ENCODE measurements at regions not wholly inside any gene's neighbourhood (a gene's known extent, or its start where the extent isn't known, plus 50 kb on each side); places are given as distances from the start of the nearest gene placed in this dataset.

GRCh38 chr1:185480545-185480944 lies 163.5 kb upstream of the IVNS1ABP start:
- no peak for TF ChIP-seq CTCF (IDR thresholded peaks at IDR 0.05; ENCODE audit: insufficient read depth, low read depth, low read length)
- DNase-seq (ENCODE audit: low read depth), result no peak
- H3K27me3 ChIP-seq (ENCODE audit: control insufficient read depth, insufficient read depth, low read length), result no peaks in the 10 kb centered on the region
- H3K36me3 ChIP-seq (ENCODE audit: control insufficient read depth, insufficient read depth, low read length), result no peaks in the 10 kb centered on the region
- CTCF ChIA-PET, result no interaction called here
- H3K4me3 ChIP-seq (ENCODE audit: low read depth, low read length), result no peak overlapping the region
- POLR2A ChIA-PET, result no interaction called here

GRCh38 chr1:185479796-185480195 lies 162.8 kb upstream of the IVNS1ABP start:
- POLR2A ChIA-PET, result no interaction called here
- CTCF ChIA-PET, result interaction anchor here (0.7 kb wide), 1 partner anchor 30 kb away, joined by 3 read pairs; no protein-coding TSS in a partner anchor
- H3K36me3 ChIP-seq (ENCODE audit: control insufficient read depth, insufficient read depth, low read length), result no peaks in the 10 kb centered on the region
- no peak overlapping the region for H3K4me3 ChIP-seq (ENCODE audit: low read depth, low read length)
- TF ChIP-seq CTCF (IDR thresholded peaks at IDR 0.05; ENCODE audit: insufficient read depth, low read depth, low read length), result no peak
- H3K27me3 ChIP-seq (ENCODE audit: control insufficient read depth, insufficient read depth, low read length), result no peaks in the 10 kb centered on the region
- DNase-seq (ENCODE audit: low read depth), result no peak

- POLR2A ChIA-PET, result no interaction called here
- Histone ChIP-seq H3K4me3 (ENCODE audit: low read depth, low read length) (no peak overlapping the region), H3K36me3 (ENCODE audit: control insufficient read depth, insufficient read depth, low read length) (no peaks in the 10 kb centered on the region), H3K27me3 (ENCODE audit: control insufficient read depth, insufficient read depth, low read length) (no peaks in the 10 kb centered on the region)
- no peak for DNase-seq (ENCODE audit: low read depth)
- CTCF ChIA-PET, result interaction anchor here (0.8 kb wide), 1 partner anchor 36 kb away, joined by 4 read pairs; no protein-coding TSS in a partner anchor
- TF ChIP-seq CTCF (IDR thresholded peaks at IDR 0.05; ENCODE audit: insufficient read depth, low read depth, low read length), result no peak
Observed at GRCh38 chr1:185478877-185479276, 161.8 kb upstream of the IVNS1ABP start.

- POLR2A ChIA-PET, result no interaction called here
- Histone ChIP-seq H3K27me3 (ENCODE audit: control insufficient read depth, insufficient read depth, low read length) (no peaks in the 10 kb centered on the region), H3K4me3 (ENCODE audit: low read depth, low read length) (no peak overlapping the region), H3K36me3 (ENCODE audit: control insufficient read depth, insufficient read depth, low read length) (no peaks in the 10 kb centered on the region)
- CTCF ChIA-PET, result no interaction called here
- TF ChIP-seq CTCF (IDR thresholded peaks at IDR 0.05; ENCODE audit: insufficient read depth, low read depth, low read length), result no peak
- no peak for DNase-seq (ENCODE audit: low read depth)
Observed at GRCh38 chr1:185477638-185478580, 160.9 kb upstream of the IVNS1ABP start.

- TF ChIP-seq CTCF (IDR thresholded peaks at IDR 0.05; ENCODE audit: insufficient read depth, low read depth, low read length), result no peak
- no peaks in the 10 kb centered on the region for H3K36me3 ChIP-seq (ENCODE audit: control insufficient read depth, insufficient read depth, low read length)
- no peak overlapping the region for H3K4me3 ChIP-seq (ENCODE audit: low read depth, low read length)
- DNase-seq (ENCODE audit: low read depth), result no peak
- no peaks in the 10 kb centered on the region for H3K27me3 ChIP-seq (ENCODE audit: control insufficient read depth, insufficient read depth, low read length)
- ChIA-PET CTCF (no interaction called here), POLR2A (no interaction called here)
Observed at GRCh38 chr1:185474440-185475149, 157.6 kb upstream of the IVNS1ABP start.

Data from BJ (cell line).